ENCODE measurements at regions not wholly inside any gene's neighbourhood (a gene's known extent, or its start where the extent isn't known, plus 50 kb on each side); places are given as distances from the start of the nearest gene placed in this dataset.

GRCh38 chr12:93315385-93315906 is 62.3 kb upstream of the NUDT4 start:
- no peak for DNase-seq

DNA sequence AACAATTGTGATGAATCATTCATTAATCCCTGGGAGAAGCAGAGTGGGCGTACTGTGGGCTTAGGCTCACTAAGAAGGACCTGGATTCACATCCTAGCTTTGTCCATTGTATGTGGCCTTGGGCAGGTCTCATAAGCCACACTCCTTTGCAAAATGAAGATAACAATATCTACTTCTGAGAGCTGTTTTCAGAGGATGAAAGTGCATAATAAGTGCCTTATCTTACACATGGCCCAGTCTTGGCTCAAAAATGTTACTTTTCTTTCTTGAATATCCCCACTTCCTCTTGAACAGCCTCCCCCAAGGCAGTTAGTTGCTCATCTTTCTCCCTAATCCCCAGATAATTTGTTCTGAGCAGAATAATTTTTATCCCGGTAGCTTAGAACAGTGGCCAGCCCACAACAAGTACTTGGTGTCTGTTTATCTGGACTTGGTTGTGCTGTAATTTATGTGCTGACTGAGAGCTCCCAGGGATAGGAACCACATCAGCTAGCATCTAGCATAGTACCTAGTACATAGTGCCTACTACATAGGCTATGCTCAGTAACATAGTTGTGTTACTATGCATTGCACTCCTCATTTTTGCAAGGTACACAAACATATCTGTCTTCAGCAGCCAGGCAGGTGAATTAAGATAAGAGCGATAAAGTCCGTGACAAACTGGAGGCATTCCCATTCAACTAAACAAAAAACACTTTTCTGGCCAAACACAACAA is 61.7 kb upstream of the NUDT4 start:
- no peak for DNase-seq

DNA sequence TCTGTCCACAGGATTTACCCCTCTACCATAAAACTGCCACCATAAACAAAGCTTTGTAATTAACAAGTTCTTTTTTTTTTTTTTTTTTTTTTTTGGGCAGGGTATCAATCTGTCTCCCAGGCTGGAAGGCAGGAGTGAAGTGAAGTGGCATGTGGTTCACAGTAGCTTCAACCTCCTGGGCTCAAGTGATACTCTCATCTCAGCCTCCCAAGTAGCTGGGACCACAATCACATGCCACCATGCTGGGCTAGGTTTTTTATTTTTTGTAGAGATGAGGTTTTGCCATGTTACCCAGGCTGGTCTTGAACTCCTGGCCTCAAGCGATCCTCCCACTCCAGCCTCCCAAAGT is 61.1 kb upstream of the NUDT4 start:
- no peak for DNase-seq

GRCh38 chr12:93317227-93317626 is 60.5 kb upstream of the NUDT4 start:
- no peak for DNase-seq

DNA sequence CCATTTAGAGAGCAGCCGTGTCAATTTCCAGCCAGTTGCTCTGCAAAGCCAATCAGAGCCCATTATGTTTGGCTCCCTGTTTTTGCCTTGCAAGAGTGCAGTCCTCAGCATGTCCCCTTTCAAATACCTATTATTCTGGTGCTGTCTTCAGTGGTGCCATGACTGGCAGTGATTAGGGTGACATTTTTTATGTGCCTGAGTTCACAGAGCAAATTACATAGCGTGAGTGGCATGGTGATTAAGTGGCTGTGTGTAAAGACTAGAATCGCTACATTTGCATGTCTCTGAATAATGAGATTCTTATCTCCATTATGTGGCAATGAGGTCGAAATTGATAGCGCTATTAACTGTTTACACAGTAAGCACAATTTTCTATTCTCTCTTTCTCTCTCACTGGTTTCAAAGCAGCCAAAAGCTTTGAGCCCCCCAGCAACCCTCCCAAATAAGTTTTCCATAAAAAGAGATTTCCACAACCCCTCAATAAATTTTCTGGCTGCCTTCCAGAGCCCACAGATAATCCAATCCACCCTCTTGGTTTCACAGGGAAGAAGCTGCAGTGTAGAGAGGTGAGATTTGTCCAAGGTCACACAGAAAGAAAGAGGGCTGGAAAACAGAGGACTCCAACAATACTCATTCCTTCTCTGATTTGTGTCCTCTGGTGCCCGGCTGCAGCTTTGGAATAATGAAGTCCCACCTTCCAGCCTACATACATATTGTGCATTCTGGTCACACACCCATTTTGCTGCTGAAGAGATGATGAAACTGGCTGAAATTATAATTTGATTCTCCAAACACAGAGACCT is 58.8 kb upstream of the NUDT4 start:
- no peak for DNase-seq

DNA sequence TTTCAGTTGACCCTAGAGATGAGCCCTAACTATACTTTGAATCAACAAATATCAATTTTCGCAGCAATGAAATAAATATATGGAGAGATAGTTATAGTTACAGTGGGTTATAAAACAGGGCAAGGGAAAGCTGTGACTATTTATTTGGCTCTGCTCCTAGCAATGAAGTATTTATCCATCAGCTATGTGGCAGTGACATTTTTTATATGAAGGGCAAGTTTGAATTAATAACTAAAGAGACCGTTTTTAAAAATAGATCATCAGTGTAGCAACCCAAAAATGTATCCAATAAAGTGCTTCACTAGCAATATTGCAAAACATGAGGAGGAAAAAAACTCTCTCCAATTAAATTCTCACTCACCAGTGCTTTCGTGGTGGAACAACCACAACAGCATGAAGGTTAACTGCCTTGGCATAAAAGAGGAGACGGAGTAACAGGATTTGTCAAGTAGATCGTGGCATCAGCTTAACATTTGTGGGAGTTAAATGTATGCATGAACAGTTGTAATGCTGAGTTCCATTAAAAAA is 58.1 kb upstream of the NUDT4 start:
- no peak for DNase-seq

DNA sequence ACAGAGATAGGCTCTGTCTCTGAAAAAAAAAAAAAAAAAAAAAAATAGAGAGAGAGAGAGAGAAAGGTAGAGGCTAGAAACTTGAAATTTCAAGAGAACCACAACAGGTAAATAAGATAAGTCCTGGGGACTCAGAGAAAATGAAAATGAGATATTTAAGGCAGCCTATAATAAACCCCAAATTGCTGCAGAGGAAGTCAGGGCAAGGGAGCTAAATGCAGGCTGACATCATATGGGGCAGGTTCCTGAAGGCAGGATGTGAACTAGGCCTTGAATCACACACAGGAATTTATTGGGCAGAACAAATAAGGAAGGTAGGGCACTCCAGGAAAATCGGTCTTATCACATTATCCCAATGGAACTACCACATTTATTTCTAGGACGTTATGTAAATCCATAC is 54.9 kb upstream of the NUDT4 start:
- no peak for DNase-seq

DNA sequence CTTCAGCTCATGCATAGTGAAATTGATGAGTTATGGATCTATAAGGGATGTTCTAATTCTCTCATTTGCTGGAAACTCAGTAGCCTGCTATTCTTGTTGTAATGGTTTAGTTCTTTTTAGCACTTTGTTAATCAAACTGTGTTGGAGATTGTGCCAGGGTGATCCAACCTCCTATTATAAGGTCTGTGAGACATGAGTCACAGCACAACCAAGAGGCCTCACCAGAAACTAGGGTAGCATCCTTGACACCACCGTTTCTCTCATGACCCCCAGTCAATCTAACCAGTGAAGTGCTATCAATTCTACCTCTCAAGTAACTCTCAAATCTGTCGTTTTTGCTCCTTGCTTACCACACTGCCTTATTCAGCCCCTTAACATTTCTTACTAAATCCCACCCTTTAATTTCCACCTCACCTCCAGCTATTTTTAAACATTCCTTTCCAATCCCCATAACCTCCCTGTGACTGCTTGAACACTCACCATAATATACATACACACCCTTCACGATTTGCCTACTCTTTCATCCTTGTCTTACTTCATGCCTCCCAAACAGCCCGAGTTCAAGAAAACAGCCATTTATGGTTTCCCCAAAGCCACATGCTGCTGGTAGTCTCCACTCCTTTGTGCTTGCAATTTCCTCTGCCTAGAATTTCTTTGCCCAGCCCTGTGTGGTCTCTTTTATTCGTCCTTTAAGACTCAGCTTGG is 53.9 kb upstream of the NUDT4 start:
- no peak for DNase-seq

DNA sequence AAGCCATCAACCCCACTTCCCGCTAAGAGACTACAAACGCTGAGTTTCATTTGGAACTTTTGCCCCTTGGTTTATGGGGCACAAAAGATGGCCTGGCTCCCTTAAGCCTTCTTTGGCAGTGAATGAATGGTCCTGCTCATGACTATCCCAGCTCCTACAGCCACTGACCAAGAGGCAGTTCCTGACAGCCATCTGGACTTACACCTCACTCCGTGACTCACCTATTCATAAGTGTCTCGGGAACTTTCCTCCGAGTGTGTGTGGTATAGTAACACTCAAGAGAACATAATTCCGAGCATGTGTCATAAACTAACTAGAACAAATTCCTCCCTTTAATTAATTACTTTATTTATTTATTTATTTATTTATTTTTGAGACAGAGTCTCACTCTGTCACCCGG is 51.9 kb upstream of the NUDT4 start:
- no peak for DNase-seq
